Erythroblast (primary cell): ENCODE measurements at regions not wholly inside any gene's neighbourhood (a gene's known extent, or its start where the extent isn't known, plus 50 kb on each side); places are given as distances from the start of the nearest gene placed in this dataset.

Experiments used
- GATA1 ChIP-seq: IDR thresholded peaks from 2 replicates; pipeline ENCODE4 v1.6.1; 2011; ENCODE audit warnings: low read depth, mild to moderate bottlenecking, control low read depth, low read length, moderate library complexity
- POLR2A ChIP-seq: IDR thresholded peaks from 2 replicates; pipeline ENCODE4 v1.6.1; 2011; ENCODE audit warnings: mild to moderate bottlenecking, low read length

DNA sequence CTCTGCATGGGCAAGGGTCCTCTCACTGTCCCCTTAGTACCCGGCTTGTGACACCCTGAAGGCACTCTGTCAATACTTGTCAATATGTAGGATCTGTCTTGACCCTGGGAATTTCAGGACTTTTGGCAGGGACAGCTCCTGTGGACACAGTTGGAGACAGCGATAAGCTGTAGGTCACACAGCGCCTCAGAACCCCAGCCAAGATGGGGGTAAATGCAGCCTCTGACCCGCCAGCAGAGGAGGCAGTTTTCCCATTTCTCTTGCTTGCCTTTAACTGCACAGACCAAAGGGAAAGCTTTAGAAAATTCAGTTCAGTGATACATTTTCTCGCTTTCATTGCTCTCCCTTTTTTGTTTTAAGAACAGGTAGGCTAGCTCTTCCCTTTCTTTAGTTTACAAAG is 54.8 kb upstream of the KLHL29 start:
- no peak for TF ChIP-seq POLR2A
- TF ChIP-seq GATA1 = no peak
